Hypothalamus (tissue), 51 donors: ENCODE measurements at regions not wholly inside any gene's neighbourhood (a gene's known extent, or its start where the extent isn't known, plus 50 kb on each side); places are given as distances from the start of the nearest gene placed in this dataset.
"Not testable (repeated sequence)": the region's sequence is repeated elsewhere in the genome, so short reads cannot be mapped to it uniquely, and the experiment has no call there.

Experiments
- DNase-seq, 51 donors: peaks; one replicate each; lab custom pipeline; 2025; lab: John Stamatoyannopoulos, UW

DNA sequence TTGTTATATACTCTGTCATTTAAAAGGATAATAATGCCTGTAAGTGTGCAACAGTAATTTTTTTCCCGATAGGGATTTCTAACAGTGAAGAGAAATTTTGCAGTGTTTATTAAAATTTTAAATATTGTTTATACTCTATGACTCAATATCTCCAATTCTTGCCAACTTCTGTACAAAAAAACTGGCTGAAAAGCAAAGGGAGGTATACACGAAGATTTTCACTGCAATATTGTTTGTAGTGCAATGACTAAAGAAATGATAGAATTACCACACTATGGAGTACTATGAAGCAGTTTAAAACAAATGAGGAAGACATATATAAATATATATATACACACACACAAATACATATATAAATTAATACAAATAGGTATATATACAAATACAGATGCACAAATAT, 187.9 kb upstream of the IL15 start:
- no peak for DNase-seq

DNA sequence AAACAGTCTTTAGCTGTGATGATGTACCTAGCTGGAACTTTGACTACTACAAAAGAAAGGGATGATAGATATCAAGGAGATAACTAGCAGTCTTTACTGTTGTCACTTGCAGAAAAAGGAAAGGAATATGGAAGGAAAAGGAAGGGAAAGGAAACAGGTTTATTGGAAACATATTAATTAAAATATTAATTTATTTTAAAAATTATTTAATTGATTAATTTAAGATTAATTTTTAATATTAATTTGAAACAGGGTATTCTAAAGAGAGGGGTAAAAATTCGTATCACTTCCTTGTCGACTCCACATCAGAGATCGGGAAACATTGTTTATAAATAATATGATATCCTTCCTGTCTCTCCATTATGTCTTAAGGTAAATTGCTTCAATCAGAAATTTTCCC, 186.5 kb upstream of the IL15 start:
- DNase-seq = no peak

DNA sequence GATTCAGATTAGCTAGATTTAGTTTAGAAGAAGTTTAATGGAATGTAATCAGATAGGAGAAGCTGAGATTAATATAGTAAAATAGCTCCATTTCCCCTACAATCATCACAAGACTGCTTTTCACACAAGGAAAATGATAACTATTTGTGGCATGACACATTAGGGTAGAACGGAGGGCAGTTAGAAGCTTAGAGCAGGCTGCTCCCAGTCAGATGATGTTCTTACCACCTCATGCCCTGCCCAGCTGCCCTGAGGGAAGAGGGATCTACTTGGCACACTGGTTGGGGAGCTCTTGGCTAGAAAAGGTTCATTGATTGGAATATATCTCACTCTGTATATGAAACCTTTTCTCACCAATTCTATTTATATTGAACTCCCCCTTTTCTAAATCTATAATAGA, 180.7 kb upstream of the IL15 start:
- no peak for DNase-seq

DNA sequence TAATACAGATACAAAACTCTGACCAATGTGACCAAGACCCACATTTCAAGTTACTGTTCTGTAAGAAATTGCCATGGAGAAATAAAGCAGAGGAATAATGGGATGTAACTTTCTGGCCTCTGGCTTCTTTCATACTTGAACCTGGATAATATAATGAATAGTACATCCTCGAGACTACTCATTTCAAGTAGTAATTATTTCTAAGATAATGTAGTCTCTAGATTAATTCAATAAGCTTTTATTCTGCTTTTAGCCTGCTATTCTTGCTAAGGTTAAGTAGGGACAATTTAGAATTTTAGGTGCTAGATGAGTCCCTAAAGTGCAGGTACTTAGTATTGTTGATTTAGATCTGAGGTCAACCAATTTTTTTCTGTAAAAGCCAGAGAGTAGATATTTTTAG, 178.7 kb upstream of the IL15 start:
- DNase-seq = no peak

- no peak for DNase-seq
These were observed 177.9 kb upstream of the IL15 start for GRCh38 chr4:141458501-141458900.

DNA sequence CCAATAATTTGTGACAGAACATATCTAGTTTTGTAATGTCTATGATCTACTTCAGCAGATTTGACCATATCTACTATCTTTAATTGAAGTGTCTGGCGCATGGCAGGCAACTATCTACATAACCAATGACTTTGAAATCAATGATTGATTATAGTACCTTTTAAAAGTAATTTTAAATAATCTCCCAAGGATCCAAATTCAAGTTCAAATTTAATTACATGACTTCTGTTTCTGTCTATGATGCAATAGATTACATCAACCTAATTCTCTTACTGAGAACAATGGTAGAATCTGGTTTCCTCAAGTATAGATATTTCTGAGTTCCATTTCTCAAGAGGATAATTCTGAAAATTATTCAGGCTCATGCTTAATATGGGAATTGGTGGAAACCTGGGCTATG, 177.4 kb upstream of the IL15 start:
- DNase-seq = no peak

- no peak for DNase-seq
These were observed 174.0 kb upstream of the IL15 start for GRCh38 chr4:141462361-141462760.

DNA sequence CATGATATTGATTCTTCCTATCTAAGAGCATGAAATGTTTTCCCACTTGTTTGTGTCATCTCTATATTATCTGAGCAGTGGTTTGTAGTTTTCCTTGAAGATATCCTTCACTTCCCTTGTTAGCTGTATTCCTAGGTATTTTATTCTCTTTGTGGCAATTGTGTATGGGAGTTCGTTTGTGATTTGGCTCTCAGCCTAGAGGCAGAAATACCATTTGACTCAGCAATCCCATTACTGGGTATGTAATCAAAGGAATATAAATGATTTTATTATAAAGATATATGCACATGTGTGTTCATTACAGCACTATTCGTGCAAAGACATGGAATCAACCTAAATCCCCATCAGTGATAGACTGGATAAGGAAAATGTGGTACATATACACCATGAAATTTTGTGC, 172.7 kb upstream of the IL15 start:
- no peak for DNase-seq

DNA sequence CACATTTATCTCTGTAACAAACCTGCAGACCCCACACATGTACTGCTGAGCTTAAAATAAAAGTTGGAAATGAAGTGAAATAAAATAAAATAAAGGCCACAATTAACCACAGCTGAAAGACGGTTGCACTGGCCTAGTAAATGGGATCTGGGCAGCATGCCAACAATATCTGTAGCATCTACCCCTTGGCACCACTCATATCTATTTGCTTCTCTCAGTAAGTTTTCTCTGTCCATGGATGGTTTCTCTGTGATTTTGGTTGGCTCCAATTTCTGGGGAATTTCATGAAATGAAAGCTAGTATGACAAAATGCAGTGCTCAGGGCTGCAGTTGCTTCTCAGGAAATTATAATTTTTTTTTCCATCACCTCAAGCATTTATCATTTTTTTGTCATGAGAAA, 172.0 kb upstream of the IL15 start:
- peak in 1 of 51 donors; percentile 1 for DNase-seq

DNA sequence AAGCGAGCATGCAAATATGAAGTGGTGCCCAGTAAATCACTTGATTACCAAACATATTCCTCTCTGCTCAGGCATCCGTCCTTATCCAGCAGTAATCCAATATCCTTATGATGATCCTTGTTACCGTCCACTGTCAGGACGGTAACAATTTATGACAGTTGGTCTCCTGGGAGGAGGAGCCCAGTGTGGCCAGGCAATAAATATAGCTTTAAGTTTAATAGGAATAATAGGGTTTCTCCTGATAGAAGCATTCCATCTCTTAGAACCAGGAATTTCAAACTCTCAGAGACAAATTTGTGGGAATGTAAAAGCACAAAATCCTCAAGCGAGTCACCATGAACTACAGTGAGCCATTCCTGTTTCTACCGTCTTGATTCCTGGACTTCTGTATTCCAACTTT, 171.2 kb upstream of the IL15 start:
- DNase-seq = no peak

DNA sequence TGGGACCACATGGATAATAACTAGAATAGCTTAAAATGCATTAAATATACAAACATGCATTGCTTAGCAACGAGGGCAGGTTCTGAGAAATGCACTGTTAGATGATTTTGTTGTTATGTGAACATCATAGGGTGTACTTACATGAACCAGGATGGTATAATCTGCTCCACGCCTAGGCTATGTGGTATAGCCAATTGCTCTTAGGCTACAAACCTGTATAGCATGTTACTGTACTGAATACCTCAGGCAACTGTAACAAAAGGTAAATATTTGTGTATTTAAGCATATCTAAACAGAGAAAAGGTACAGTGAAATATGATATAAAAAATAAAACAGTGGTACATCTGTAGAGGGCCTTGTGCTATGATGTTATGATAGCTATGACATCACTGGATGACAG, 169.2 kb upstream of the IL15 start:
- no peak for DNase-seq

GRCh38 chr4:141469392-141469791, 167.0 kb upstream of the IL15 start:
- DNase-seq = no peak

GRCh38 chr4:141473026-141473540, 163.3 kb upstream of the IL15 start:
- no peak for DNase-seq

DNA sequence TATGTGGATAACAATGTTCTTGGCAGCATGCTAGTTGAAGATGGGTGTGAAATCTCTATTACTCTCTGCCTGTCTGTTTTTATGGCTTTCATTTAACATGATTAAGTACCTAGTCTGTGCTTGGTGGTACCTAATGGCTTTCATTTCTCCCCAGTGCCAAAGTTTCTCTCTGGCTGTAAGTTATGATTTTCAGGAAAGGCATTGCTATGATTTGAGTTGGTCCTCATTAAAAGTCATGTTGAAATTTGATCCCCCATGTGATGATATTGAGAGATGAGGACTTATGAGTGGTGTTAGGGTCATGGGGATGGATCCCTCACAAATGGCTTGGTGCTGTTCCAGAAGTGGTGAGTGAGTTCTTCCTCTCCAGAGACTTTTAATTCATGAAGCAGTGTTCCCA, 162.4 kb upstream of the IL15 start:
- DNase-seq = no peak

- no peak for DNase-seq
These were observed 155.4 kb upstream of the IL15 start for GRCh38 chr4:141480950-141481349.

DNA sequence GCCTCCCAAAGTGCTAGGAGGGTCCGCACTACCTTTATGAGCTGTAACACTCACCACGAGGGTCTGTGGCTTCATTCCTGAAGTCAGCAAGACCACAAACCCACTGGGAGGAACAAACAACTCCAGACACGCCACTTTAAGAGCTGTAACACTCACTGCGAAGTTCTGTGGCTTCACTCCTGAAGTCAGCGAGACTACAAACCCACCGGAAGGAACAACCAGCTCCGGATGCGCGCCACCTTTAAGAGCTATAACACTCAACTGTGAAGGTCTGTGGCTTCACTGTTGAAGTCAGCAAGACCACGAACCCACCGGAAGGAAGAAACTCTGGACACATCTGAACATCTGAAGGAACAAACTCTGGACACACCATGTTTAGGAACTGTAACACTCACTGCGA, 152.1 kb upstream of the IL15 start:
- not testable (repeated sequence) for DNase-seq

GRCh38 chr4:141486375-141486997, 149.9 kb upstream of the IL15 start:
- no peak for DNase-seq

- no peak for DNase-seq
These were observed 138.8 kb upstream of the IL15 start for GRCh38 chr4:141497627-141498026.

- DNase-seq = no peak
These were observed 137.0 kb upstream of the IL15 start for GRCh38 chr4:141499261-141499853.

GRCh38 chr4:141501395-141501794, 135.0 kb upstream of the IL15 start:
- DNase-seq = no peak

DNA sequence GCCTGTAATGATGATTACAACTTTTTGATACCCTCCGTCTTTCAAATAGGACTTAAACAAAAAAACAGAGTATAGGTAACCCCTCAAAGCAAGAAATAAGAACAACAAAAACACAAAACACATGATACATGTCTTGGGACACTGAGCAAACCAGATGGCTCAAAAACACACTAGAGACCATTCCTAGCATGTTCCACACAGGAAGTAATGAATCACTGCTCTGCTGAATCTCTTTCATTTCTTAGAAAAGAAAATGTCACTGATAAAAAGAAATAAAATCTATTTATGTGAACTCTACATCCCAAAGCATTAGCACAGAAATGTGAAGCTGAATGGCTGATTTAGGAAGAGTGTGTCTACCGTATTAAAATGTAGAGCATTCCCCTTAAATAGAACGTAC, 134.5 kb upstream of the IL15 start:
- no peak for DNase-seq

- DNase-seq = no peak
These were observed 133.6 kb upstream of the IL15 start for GRCh38 chr4:141502755-141503154.

DNA sequence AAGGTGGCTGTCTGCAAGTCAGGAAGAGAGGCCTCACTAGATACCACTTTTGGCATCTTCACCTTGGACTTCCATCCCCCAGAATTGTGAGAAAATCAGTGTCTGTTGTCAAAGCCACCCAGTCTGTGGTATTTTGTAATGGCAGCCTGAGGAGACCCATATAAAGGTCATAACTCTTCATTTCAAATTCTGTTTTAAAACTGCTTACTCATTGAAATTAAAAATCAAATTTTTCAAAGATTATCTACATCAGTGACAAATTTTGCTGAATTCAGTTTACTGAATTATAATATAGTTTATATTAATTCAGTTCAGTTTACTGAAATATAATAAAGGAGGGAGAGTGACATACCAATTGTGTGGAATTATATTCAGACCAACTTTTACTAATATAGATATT, 133.1 kb upstream of the IL15 start:
- no peak for DNase-seq
